HG03066 (cell line): ENCODE measurements at regions not wholly inside any gene's neighbourhood (a gene's known extent, or its start where the extent isn't known, plus 50 kb on each side); places are given as distances from the start of the nearest gene placed in this dataset.
A peak's percentile ranks its signal among the peaks of the same experiment; 100 is the strongest.

Experiments used
- ATAC-seq: cut with Tn5 transposase; IDR thresholded peaks from one replicate; pipeline ENCODE4 v1.9.1; 2021; ENCODE audit warnings: low read depth; ENCODE audit not compliant: unreplicated experiment

DNA sequence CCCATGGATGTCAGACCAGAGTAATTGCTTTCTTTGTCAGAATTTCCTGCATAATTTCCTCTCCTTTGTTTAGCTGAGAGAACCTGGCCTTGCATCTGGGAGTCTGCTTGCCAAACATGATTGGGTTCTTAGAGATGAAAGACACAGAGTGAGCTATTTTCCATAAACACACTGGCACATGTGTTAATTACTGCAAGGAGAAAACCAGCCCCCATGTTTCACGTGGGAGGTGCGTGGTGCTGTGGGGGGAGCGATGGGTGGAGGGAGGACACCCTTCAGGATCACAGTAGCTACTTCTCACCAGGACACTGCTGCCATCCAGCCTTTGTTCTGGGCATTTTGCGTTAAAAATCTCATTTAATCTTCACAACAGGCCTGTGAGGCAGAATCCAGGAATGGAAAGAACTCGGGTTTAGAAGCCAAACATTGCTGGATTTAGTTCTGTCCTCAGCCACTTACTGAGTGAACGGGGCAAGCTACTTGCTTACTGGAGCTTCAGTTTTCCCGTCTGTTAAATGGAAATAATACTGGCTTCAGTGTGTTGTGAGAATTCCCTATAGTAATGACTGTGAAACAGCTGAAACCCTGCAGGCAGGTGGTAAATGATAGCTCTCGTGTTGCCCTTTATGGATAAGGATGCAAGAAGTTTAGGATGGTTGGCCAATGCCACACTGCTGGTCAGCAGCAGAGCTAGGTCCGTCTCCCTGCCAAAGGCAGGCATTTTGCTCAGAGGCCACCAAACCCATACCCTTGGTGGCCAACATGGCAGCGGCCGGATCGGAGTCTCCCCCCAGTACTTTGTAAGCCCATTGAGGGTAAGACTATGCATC lies 100.1 kb upstream of the ASAP2 start:
- no peak for ATAC-seq

DNA sequence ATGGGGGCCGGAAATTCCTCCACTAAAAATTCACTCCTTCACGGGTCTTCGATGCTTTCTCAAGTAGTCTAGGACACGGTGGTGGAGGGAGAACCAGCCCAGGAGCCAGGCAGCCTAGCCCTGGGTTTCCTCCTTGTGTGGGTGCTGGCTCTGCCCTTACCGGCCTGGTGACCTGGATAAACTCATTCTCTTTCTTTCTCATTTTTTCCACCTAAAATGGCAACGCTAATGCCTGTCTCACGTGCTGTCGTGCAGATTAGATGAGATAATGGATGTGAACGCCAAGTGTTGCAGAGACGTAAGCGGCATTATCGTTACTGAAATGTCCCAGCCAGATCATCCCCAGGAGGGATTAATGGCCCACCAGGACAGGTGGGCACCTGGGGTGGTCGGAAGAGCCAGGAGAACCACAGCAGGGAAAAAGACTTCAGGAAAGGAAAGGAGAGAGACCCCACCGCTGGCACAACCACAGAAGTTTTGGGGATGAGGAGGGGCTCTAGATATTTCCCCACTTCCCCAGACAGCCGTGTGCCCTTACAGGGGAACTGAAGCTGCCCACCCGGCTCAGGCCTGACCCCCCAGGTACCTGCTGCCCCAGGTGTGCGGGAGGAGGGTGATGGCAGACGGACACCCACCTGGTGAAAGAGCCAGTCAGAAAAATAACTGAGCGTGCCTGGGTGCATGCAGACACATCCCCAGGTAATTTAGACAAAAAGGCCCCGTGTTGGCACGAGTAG lies 100.8 kb upstream of the ASAP2 start:
- ATAC-seq: no peak

DNA sequence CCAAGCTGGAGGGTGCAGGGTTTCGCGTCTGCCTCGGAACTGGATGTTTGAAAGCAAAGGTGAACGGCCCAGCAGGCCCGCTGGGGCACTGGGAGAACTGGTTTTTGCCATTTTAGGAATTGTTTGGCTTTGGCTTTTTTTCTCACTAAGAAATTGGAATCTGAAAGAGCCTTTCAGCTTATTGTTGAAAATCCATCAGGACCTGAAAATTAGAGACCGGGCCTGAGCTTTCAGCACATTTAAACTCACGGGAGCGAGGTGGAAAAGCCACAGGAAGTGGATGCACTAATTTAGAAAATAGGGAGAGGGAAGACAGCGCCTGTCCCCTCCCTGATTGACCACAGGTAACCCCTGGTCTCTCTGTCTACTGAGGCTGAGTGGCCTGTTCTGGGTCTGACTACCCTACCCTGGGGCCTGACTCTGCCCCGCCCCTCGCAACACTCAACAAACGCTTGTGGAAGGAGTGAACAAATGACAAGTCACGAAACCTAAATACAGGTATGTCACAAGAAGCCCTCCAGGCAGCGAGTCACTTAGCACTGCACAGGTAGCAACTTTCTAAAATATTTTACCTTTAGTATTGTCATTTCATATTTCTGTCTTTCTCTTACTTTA lies 100.3 kb upstream of the MBOAT2 start:
- no peak for ATAC-seq

DNA sequence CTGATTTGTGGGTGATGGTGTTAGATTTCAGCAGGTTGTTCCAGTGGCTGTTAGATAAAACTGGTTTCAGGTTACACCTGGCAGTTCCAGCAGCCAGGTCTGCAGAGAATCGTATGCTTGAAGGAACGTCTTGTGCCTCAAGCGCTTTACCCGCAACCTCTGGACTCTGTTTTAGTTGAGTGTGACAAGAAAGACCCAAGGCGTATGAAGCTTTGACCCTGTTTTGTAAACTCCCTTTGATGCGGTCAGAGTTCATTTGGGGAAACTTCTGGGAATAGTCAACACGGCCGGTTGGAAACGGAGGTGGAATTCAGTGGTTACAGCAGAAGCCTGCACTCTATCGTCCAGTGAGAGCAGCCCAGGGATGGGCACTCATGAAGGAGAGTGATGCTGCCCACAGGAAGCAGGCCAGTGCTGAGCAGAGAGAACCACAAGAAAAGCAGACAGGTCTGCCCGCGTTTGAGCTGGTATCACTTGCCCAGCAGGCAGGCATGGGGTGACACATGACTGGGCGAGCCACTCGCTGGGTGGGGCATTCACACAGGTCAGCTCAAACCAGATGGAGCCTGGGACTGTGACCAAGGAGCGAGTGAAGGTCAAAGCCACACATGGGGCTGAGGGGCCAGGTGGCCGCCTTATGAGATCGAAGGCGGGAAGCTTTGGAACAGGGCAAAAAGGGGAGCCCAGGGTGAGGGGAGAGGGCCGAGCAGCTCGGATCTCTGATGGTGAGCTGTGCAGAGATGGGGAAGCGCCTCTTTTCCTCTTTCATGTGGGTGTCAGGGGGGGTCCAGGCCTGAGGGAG lies 99.6 kb upstream of the MBOAT2 start:
- ATAC-seq: no peak

DNA sequence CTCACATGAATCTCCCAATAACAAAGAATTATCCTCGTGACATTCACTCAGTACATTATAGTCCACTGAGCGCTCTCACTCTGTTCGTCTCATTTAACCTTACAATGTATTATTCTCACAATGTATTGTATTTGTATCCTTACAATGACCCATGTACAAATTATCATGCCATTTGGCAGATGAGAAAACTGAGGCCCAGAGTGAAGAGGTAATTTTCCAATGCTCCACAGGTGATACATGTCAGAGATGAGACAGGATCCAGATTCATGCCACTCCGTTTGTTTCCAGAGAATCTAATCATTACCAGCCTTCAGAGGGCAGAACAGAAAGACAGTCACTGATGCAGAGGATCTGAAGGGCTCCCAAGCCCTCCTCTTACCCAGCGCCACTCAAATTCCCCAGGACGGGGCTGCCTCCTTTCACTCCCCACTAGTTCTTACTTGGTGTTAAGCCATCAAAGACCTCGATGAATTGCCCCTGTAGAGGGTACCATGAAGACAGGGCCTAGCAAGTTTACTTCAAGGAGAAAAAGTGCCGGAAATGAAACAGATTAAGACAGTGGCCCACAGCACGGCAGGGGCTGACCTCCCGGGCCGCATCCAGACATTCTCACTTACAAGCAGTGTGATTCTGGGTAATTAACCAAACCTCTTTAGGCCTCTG lies 98.4 kb upstream of the MBOAT2 start:
- ATAC-seq: no peak

DNA sequence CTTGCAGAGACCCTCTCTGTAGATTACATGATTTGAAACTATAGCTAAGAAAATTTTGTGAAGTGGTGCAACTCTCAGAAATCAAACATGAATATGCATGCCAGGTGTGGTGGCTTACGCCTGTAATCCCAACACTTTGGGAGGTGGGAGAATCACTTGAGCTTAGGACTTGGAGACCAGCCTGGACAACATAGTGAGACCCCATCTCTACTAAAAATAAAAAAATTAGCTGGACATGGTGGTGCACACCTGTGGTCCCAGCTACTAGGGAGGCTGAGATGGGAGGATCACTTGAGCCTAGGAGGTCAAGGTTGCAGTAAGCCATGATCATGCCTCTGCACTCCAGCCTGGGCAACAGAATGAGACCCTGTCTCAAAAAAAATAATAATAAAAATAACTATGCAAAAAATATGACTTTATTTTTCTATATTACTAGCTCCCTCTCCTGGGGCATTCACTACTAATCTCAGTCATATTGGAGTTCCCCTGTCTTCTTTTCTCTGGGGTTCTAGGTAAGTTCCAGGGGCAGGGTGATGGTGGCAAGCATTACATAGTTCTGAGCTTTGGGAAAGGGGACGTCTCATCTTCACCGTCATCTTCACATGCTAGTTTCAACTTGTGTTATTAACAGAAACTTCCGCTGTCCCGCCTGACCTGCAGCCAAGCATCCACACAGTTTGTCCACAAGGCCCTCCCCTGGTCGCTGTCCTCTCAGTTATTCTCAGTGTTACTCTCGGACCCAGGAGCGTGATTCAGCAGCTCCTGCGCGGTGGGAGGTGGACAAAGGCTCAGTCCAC lies 96.8 kb upstream of the MBOAT2 start:
- ATAC-seq: no peak

DNA sequence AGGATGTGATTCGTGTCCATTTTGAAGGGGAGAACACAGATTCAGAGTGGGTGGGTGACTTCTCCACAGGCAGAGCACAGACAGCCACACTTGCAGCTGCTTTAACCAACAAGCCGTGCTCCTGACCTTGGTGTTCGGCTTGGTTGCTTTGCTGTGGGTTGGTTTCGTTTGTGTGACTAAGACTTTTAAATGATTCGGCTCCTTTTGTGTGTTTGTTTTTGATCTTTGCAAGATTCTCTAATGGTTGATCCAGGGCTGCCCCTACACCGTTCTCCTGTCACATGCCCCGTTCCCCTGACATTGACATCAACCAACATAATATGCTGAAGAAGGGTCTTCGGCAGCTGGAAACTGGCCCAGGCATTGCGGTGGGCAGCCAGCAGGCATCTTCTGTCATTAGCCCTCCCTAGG lies 95.9 kb upstream of the MBOAT2 start:
- no peak for ATAC-seq

GRCh38 chr2:9097892-9098291 lies 94.4 kb upstream of the MBOAT2 start:
- ATAC-seq: no peak

DNA sequence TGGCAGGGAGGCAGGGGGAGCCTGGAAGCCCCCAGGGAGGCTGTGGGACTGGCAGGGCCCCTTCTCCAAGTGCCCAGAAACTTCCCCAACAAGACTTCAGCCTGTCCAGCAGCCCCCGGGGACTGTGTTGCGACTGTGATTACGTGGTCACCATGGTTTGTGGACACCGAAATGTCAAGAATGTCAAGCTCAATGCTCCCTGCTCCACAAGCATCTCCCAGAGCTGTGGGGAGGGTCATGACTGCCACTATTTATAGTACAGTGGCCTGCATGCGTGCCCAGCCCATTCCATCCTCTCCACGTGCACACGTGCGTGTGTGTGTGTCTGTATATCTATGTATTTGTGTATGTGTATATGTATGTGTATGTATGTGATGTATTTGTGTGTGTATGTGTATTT lies 93.8 kb upstream of the MBOAT2 start:
- ATAC-seq: no peak

DNA sequence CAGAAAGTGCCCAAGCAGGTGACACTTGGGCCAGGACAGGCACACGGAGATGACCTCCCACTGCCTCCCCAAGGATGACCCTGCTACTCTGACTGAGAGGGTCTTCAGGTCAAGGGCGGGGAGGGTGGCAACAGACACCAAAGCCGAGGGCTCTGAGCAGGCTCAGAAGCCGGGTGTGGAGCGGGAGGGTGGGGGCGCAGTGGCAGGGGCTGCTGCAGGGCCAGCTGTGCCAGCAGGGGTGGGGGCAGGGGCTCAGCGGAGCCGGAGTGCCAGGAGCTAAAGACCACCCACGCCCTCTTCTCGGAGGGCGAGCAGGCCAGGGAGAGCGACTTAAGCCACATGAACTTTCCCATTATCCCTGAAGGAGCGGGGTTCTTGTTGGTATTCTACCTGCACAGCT lies 93.3 kb upstream of the MBOAT2 start:
- no peak for ATAC-seq

- no peak for ATAC-seq
Observed at GRCh38 chr2:9095690-9096089, 92.2 kb upstream of the MBOAT2 start.

DNA sequence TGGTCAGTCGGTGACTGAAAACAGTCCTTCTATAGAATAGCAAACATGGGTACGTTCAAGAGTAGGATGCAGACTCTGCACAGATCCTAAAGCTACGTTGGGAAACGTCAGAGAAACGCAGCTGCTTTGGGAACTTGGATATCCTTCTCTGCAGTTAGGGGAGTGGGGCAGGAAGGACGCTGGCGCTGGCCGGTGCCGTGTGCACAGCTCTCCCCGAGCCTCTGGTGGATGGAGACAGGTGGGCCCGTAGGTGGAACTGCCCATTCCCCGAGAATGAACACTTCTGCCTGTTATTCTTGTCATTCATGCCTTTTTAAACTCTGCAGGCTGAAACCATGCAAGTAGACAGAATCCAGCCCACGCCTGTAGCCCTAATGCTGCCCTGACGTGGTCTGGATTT lies 91.7 kb upstream of the MBOAT2 start:
- no peak for ATAC-seq

DNA sequence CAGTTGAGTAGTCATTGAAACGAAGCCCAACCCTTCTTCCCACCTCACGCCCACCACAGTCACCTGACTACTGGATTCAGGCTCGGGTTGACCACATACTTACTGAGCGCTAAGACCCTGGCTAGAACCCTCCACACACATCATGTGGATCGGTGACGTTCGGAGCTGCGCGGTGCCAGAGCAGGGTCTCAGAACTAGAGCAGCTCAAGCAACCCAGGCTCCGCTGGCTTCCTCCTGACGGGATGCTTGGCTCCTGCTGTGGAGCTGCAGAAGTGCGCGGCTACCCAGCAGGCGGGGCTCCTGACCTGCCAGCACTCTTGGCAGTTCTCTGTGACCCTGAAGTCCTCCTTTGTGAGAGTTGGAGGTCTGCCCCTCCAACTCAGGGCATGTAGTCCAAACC lies 90.6 kb upstream of the MBOAT2 start:
- no peak for ATAC-seq

- ATAC-seq: no peak
Observed at GRCh38 chr2:9093324-9093723, 89.8 kb upstream of the MBOAT2 start.

GRCh38 chr2:9092383-9093282 lies 89.1 kb upstream of the MBOAT2 start:
- ATAC-seq: peak; percentile 89

DNA sequence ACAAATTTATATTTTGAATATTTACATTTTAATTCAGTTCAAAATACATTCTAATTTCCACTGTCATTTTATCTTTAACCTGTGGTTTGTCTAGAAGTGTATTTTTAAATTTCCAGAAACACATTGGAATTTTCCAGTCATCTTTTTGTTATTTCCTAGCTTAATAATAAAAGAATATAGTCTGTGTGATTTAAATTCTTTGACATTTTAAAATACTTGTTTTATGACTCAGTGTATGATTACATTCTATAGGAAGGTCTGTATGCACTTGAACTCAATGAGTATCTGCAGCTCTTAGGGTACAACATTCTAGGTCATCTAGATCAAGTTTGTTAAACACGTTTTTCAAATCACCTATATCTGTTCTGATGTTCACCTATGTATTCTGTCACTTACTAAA lies 88.3 kb upstream of the MBOAT2 start:
- ATAC-seq: no peak

DNA sequence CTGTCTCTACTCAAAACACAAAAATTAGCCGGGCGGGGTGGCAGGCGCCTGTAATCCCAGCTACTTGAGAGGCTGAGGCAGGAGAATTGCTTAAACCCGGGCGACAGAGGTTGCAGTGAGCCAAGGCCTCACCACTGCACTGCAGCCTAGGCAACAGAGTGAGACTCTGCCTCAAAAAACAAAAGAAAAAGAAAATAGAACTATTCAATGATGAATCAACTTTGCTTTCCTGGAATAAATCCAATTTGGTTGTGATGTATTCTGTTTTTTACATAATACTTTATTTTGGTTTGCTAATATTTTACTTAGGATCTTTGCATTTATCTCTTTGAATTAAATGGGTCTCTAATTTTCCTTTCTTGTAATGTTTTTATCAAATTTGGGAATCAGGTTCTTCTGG lies 86.3 kb upstream of the MBOAT2 start:
- ATAC-seq: no peak

DNA sequence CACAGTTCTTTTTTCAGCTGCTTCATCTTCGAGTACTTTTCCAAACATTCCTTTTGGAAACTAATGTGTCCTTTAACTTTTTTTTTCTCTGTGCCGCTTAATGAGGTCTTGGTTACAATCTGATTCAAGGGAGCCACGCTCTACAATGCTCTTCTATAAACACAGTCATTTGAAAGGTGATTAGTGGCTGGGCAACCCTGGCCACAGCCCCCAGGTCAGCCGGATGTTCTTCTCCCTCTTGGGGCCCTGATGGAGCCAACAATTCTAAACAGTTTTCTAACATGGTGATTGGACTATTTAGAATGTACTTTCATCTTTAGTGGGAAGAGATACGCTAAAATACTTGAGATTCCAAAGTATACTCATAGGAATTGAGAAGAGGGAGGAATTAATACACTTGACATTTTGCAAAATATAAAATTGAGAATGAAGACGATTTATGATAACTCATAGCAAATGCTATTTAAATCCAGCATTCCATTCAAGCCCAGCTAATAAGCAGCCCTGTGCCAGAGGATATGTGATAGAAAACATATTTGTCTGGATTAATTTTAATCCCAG lies 83.7 kb upstream of the MBOAT2 start:
- no peak for ATAC-seq
